Neural progenitor cell (in vitro differentiated cells): ENCODE measurements at regions not wholly inside any gene's neighbourhood (a gene's known extent, or its start where the extent isn't known, plus 50 kb on each side); places are given as distances from the start of the nearest gene placed in this dataset.

ENCODE experiments used
- CTCF ChIP-seq: fragments of 200-600 bp; sonication (generic); IDR thresholded peaks from 2 replicates; pipeline ENCODE4 v1.5.1; 2017; ENCODE audit warnings: antibody characterized with exemption, mild to moderate bottlenecking
- EZH2 ChIP-seq: fragments of 200-600 bp; sonication (generic); IDR thresholded peaks from 2 replicates; pipeline ENCODE4 v1.6.1; 2017; ENCODE audit warnings: antibody characterized with exemption, mild to moderate bottlenecking, moderate library complexity

- no peak for TF ChIP-seq EZH2
- no peak for TF ChIP-seq CTCF
Measured at GRCh38 chr5:123763201-123763600, 251.2 kb downstream of the CSNK1G3 start.
